ENCODE measurements at regions not wholly inside any gene's neighbourhood (a gene's known extent, or its start where the extent isn't known, plus 50 kb on each side); places are given as distances from the start of the nearest gene placed in this dataset.

DNA sequence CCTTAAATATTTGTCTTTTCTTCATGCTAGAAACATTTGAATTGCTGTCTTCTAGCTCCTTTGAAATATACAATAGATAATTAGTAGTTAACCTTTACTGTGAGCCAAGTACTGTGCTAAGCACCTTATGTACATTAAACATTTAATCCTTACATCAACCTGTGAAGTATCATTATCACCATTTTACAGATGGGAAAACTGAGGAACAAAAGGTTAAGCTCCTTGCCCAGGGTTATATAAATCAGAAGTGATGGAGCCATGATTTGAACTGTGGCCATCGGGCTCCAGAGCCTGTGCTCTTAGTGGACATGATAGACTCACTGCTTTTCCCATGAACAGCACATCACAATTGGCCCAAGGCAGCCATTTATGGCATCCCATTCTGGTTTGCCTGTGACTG lies 140.9 kb downstream of the UNC5CL start:
- TF ChIP-seq FOXP2 (optimal IDR thresholded peaks at IDR 0.05; ENCODE audit: borderline replicate concordance, extremely low read depth, extremely low read length, insufficient read depth), result no peak

DNA sequence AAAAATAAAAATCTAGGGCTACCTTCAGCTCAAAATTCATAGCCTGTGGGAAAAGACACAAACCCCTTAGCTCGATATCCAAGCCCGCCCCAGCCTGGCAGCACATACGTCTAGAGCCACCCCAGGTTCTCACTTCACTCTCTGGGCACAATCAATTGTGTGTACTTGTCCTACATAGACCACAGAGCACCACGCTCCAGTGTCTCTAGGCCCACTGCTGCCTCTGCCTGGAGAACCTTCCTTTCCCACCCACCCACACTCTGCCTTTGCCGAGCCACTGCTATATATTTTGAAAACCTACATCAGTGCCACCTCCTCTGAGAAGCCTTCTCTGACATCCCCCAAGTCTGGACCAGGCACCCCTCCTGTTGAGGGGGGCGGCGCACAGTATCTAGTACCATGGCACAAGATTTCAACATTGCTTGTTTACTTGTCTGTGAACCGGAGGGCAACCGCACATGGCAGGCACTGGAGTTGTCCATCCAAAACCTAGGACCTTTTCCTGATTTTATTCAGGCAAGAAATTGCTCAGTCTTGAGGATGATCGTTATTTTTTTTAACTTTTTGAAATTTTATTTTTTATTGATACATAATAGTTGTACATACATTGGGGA lies 141.5 kb downstream of the UNC5CL start:
- no peak for TF ChIP-seq SIN3A (IDR thresholded peaks at IDR 0.05; ENCODE audit: borderline replicate concordance, insufficient read depth, low read length)
- TF ChIP-seq FOXP2 (optimal IDR thresholded peaks at IDR 0.05; ENCODE audit: borderline replicate concordance, extremely low read depth, extremely low read length, insufficient read depth), result no peak
- TF ChIP-seq POLR2AphosphoS5 (IDR thresholded peaks at IDR 0.05; ENCODE audit: low read depth, low read length), result no peak
- TF ChIP-seq REST (IDR thresholded peaks at IDR 0.05; ENCODE audit: insufficient read depth in 1 of 2, low read depth in 2 of 2, low read length in 2 of 2), result no peak
- TF ChIP-seq TAF1 (IDR thresholded peaks at IDR 0.05; ENCODE audit: borderline replicate concordance, insufficient read depth, low read length), result no peak

DNA sequence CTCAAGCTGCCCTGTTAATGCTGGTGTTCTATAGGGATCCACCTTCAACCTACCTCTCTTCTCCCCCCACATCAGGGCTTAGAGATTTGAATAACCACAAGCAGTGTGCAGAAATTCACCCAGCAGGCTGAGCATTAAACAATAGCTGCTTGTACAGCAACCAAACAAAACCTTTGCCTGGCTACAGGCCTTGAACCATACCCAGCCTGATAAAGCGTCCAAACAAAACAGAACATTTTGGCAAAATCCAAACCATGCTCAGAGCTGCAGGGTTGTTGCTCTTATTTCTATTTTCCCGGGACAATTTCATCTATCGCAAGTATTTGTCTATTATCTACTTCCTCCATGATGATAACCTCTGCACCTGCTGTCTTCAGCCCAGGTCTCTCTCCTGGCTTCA lies 142.3 kb downstream of the UNC5CL start:
- TF ChIP-seq SIN3A (IDR thresholded peaks at IDR 0.05; ENCODE audit: borderline replicate concordance, insufficient read depth, low read length), result no peak
- no peak for TF ChIP-seq POLR2AphosphoS5 (IDR thresholded peaks at IDR 0.05; ENCODE audit: low read depth, low read length)
- TF ChIP-seq REST (IDR thresholded peaks at IDR 0.05; ENCODE audit: insufficient read depth in 1 of 2, low read depth in 2 of 2, low read length in 2 of 2), result no peak
- TF ChIP-seq FOXP2 (optimal IDR thresholded peaks at IDR 0.05; ENCODE audit: borderline replicate concordance, extremely low read depth, extremely low read length, insufficient read depth), result no peak
- TF ChIP-seq TAF1 (IDR thresholded peaks at IDR 0.05; ENCODE audit: borderline replicate concordance, insufficient read depth, low read length), result no peak

DNA sequence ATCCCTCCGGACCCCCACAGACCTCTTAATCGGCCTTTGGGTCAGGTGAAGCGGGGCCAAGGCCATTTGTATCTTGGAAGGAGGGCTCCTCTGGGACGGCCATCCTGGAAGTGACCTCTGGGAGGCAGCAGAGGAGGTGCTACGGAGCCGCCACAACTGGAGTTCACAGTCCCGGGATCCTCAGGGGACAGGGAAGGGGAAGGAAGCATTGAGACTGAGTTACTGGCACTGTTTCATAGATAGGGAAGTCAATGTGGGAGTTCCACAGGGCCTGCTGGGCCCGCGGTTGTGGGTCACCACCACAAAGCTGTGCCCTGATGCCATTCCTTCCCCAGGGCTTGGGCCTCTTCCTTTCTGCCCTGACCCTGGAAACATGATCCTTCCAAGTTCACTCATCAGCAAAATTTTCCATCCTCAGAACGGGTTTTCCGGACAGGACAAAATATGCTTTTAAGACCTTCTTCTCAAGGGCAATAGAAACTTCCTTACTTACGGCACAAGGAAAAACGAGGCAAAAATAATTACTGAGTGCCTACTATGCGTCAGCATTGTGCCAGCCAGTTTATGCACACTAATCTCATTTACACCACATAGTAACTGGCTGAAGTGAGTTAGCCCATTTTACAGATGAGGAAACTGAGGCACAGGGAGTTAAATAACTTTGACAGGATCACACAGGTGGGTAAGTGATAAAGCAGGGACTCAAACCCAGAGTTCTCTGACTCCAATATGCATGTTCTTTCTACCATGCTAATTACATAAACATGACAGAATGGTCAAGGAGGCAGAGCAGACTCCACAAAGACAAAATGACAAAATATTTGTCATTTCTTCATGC lies 143.8 kb downstream of the UNC5CL start:
- TF ChIP-seq TAF1 (IDR thresholded peaks at IDR 0.05; ENCODE audit: borderline replicate concordance, insufficient read depth, low read length), result no peak
- TF ChIP-seq REST (IDR thresholded peaks at IDR 0.05; ENCODE audit: insufficient read depth in 1 of 2, low read depth in 2 of 2, low read length in 2 of 2), result no peak
- no peak for TF ChIP-seq POLR2AphosphoS5 (IDR thresholded peaks at IDR 0.05; ENCODE audit: low read depth, low read length)
- no peak for TF ChIP-seq FOXP2 (optimal IDR thresholded peaks at IDR 0.05; ENCODE audit: borderline replicate concordance, extremely low read depth, extremely low read length, insufficient read depth)
- TF ChIP-seq SIN3A (IDR thresholded peaks at IDR 0.05; ENCODE audit: borderline replicate concordance, insufficient read depth, low read length), result no peak

DNA sequence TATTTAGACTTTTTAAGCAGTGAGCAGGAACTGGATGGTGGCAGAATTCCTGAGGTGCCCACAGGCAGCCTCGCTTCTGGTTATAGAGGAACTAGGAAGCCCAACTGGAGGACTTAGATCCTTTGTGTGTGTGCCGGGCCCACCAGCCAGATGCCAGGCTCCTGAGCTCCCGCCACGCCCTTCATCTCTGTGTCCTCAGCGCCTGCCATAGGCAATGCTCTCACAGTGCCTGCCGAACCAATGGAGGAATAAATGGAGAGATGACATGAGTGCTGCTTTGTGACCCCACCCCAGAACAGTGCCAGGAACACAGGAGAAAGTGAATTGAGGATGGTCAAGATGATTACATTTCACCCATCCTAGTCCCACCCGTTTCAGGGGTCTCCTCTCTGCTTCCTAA lies 146.0 kb downstream of the UNC5CL start:
- TF ChIP-seq TAF1 (IDR thresholded peaks at IDR 0.05; ENCODE audit: borderline replicate concordance, insufficient read depth, low read length) (no peak), REST (IDR thresholded peaks at IDR 0.05; ENCODE audit: insufficient read depth in 1 of 2, low read depth in 2 of 2, low read length in 2 of 2) (no peak), FOXP2 (optimal IDR thresholded peaks at IDR 0.05; ENCODE audit: borderline replicate concordance, extremely low read depth, extremely low read length, insufficient read depth) (no peak), POLR2AphosphoS5 (IDR thresholded peaks at IDR 0.05; ENCODE audit: low read depth, low read length) (no peak), SIN3A (IDR thresholded peaks at IDR 0.05; ENCODE audit: borderline replicate concordance, insufficient read depth, low read length) (no peak)

All from PFSK-1 (cell line).